RKO (cell line): ENCODE measurements at regions not wholly inside any gene's neighbourhood (a gene's known extent, or its start where the extent isn't known, plus 50 kb on each side); places are given as distances from the start of the nearest gene placed in this dataset.
"Not testable (repeated sequence)": the region's sequence is repeated elsewhere in the genome, so short reads cannot be mapped to it uniquely, and the experiment has no call there.

Experiments
- DNase-seq: peaks from one replicate; pipeline ENCODE4 v3.0.0-alpha.2; 2016; ENCODE audit warnings: low spot score

GRCh38 chr15:31597466-31597865 is 270.8 kb downstream of the KLF13 start:
- DNase-seq, result no peak

DNA sequence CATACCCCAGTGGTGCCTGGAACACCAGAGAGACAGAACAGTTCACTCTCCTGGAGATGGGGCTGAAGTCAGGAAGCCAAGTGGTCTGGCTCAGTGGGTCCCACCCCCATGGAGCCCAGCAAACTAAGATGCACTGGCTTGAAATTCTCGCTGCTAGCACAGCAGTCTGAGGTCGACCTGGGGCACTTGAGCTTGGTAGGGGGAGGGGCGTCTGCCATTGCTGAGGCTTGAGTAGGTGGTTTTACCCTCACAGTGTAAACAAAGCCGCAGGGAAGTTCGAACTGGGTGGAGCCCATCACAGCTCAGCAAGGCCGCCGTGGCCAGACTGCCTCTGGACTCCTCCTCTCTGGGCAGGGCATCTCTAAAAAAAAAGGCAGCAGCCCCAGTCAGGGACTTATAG is 272.0 kb downstream of the KLF13 start:
- DNase-seq, result no peak

DNA sequence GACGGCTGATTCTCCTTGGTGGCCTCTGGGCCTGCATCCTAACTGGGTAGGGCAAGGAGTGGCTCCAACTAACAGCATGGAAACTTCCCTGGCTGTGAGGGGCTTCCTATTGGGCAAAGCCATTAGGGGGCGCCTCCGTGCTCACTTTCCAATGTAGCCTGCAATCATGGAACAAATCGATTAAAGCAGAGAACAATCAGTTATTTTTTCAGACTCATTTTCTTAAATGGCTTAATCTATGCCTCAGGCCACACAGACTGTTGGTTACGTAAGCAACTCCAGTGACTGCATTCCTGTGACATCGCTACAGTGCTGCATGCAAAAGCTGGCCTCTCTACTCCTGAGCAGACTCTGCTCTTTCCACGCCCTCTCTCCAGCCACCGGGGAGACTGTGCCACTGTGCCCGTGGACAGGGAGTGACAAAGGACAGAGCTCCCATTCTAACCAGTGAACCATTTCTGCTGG is 278.9 kb downstream of the KLF13 start:
- no peak for DNase-seq

DNA sequence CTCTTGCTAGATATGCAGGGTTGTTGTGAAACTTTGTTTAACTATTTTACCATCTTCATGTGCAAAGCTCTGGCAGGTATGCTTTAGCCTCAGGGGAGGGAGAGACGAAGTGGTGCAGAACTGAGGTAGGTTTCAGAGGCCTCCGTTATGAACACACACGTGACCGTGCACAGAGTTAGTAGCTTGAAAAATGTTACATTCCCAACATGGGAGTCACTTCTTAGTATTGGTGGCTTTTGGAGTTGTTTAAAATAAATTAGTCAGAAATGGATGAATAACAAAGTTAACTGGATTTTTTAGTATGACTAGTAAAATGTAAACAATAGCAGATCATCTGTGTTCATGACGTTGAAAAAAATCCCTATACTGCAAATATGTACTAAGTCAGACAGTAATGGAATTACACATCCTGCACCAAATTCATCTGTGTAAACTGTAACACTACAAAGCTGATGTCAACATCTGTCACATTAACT is 279.6 kb downstream of the KLF13 start:
- no peak for DNase-seq

DNA sequence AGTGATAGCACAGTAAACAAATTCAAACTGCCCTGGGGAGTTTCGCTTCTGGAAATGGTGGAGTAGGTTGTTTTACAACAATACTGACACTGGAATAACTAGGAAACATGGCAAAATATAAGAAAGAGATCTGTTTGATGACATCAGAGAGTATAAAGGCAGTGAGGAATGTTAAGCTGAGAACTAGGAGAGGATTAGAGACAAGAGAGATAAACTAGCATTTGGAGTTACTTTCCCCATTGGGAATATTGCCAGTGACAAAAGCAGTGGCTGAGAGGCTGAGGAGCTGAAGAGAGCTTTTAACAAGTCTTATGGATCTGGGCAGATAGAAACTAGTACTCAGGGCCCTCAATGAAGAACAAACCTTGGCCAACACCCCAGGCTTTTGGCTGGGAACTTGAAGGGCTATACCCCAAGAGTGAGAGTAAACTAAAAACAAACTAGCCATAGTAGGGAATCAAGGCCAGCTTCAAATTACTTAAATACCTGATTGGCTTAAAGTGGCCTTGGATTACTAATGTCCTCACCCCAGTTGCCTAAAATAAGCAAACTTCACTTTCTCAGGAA is 280.4 kb downstream of the KLF13 start:
- DNase-seq, result no peak

GRCh38 chr15:31607656-31608055 is 281.0 kb downstream of the KLF13 start:
- no peak for DNase-seq

DNA sequence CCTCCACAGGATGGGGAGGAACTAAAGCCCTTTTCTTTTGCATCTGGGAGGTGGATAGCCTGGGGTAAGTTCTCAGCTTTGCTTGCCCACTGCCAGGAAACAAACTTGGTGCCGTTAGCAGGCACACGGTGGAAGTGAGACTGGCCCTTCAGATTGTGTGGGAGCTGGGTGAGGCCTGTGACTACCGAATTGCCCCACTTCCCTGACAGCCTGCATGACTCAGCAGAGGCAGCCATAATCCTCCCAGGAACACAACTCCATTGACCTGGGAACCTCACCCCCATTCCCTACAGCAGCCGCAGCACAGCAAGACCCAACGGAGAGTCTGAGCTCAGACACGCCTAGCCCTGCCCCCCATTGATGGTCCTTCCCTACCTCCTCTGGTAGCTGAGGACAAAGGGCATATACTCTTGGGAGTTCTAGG is 282.6 kb downstream of the KLF13 start:
- no peak for DNase-seq

- DNase-seq, result no peak
These were observed 283.3 kb downstream of the KLF13 start for GRCh38 chr15:31609906-31610305.

GRCh38 chr15:31615643-31616415 is 289.2 kb downstream of the KLF13 start:
- DNase-seq, result no peak

DNA sequence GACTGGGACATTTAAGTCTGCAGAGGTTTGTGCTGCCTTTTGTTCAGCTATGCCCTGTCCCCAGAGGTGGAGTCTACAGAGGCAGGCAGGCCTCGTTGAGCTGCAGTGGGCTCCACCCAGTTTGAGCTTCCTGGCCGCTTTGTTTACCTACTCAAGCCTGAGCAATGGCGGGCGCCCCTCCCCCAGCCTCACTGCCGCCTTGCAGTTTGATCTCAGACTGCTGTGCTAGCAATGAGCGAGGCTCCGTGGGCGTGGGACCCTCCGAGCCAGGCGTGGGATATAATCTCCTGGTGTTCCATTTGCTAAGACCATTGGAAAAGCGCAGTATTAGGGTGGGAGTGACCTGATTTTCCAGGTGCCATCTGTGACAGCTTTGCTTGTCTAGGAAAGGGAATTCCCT is 296.7 kb downstream of the KLF13 start:
- DNase-seq, result not testable (repeated sequence)

DNA sequence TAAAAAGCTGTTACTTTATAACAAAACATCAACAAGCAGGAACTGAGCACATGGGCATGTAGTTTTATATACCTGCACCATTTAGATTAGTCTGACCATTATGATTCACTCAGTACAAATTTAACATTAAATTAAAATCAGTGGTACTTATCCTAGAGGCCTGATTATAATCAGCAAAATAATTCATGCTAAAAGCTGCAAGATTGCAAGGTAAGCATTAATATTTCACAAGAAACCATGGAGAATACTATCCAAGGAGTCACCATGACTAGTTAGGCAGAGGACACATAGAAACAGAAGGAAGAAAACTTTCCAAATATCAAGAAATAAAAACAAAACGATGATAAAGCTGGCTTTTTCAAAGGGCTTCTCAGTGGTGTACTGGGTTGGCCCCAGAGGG is 297.5 kb downstream of the KLF13 start:
- DNase-seq, result not testable (repeated sequence)

DNA sequence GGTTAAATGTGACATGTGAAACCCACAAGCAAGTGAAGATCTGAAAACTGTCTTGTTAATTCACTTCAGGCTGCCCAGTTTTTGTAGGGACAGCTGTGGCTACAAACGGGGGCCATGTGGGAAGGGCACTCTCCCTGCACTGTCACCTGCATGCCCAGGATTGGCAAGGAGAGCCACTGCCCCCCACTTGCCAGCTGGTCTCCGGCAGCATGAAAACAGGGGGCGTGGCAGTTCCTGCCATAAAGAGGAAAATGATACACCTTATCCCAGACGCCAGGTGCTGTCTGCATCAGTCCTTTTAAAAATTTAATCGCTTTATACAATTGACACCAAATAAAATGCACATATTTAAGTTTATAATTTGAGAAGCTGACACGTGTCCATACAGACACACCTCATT is 309.1 kb downstream of the KLF13 start:
- not testable (repeated sequence) for DNase-seq

DNA sequence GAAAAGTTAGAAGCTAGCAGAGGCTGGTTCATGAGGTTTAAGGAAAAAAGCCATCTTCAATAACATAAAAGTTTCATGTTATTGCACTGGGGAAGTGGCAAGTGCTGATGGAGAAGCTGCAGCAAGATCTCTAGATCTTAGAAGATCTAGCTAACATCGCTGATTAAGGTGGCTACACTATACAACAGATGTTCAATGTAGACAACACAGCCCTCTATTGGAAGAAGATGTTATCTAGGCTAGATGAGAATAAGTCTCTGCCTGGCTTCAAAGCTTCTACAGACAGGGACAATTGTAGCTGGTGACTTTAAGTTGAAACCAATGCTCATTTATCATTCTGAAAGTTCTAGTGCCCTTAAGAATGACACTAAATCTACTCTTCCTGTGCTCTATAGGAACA is 310.3 kb downstream of the KLF13 start:
- DNase-seq, result not testable (repeated sequence)

- DNase-seq, result not testable (repeated sequence)
These were observed 317.3 kb downstream of the KLF13 start for GRCh38 chr15:31643955-31644354.

DNA sequence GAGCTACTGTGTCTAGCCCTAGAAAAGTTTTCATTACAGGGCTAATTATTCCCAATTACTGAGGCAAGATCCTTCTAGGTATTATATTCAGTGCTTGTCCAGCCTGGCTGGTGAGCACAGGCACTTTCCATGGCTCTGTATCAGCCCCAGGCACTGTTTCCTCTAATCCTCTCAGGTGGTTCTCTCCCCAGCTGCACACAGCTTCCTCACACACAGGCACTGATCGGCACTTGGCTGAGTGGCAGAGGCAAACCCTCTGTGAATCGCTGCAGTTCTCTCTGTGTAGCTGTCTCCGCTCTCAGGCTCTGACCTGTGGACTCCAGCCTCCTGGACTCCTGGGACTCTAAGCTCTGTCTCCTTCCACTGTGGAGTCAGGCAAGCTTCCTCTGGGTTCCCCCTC is 318.1 kb downstream of the KLF13 start:
- DNase-seq, result not testable (repeated sequence)

DNA sequence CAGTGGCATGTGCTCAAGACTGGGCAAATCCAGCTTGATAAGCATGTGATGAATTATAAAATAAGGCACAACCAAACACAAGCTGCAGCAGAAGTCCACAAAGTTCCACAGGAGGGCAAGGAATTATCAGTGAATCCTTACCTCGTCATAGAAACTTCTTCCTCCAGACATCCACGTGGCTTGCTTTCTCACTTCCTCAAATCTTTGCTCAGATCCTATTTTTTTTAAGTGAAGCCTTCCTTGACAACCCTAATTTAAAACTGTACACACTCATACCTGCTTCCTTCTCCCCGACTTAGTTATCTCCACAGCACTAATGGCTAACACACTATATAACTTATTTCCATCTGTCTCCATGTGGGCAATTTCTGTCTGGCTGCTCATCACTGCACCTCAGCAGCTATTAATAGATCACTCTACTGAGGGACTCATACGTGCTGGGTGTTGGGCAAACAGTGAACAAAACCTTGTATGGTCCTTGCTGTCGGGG is 320.7 kb downstream of the KLF13 start:
- DNase-seq, result not testable (repeated sequence)

- not testable (repeated sequence) for DNase-seq
These were observed 323.0 kb downstream of the KLF13 start for GRCh38 chr15:31649634-31650033.

GRCh38 chr15:31650055-31650701 is 323.5 kb downstream of the KLF13 start:
- DNase-seq, result not testable (repeated sequence)

DNA sequence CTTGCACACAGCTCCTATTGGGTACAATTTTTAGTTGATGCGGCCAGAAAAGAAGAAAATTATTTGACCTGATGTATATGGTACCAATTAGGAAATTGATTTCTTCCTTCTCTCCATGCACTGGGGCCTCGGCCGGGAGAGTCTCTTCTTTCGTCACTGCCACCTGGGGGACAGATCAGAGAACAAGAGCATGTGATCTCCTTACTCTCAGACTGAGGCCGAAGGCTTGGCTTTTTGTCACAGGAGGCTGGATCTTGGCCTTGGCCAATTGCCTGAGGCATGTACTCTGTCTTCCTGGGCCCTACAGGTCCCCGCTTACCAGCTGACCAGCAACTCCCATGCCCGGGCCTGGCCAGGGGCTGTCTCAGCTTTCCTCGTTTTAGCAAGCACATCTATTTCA is 330.3 kb downstream of the KLF13 start:
- not testable (repeated sequence) for DNase-seq

GRCh38 chr15:31660816-31661215 is 334.2 kb downstream of the KLF13 start:
- DNase-seq, result no peak

DNA sequence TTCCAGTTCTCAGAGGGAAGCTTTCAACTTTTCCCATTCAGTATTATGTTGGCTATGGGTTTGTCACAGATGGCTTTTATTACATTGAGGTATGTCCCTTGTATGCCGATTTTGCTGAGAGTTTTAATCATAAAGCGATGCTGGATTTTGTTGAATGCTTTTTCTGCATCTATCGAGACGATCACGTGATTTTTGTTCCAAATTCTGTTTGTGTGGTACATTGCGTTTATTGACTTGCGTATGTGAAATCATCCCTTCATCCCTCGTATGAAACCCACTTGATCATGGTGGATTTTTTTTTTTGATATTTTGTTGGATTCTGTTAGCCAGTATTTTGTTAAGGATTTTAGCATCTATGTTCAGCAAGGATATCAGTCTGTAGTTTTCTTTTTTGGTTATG is 339.1 kb downstream of the KLF13 start:
- DNase-seq, result not testable (repeated sequence)

DNA sequence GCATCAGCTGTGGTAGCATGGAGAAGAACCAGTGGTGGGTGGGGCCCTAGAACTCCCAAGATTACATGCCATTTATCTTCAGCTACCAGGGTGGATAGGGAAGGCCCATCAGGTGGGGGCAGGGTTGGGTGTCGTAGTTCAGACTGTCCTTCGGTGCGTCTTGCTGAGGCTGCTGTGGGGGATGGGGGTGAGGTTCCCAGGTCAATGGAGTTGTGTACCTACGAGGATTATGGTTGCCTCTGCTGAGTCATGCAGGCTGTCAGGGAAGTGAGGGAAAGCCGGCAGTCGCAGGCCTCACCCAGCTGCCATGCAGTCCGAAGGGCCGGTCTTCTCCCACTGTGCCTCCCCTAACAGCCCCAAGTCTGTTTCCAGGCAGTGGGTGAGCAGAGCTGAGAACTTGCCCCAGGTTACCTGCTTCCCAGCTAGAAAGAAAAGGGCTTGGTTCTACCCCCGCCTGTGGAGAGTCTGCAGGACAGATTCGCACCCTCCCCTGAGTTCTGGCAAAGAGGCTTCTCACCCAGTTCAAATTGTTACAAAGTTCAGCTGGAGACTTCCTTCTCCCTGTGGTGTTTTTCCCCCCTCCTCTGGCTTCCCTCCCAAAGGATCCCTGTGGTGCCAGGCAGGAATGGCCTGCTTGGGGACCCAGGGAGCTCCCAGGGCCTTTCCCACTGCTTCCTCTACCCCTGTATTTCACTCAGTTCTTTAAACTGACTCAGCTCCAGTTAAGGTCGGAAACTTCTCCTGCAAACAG is 342.7 kb downstream of the KLF13 start:
- DNase-seq, result not testable (repeated sequence)
